ENCODE measurements at regions not wholly inside any gene's neighbourhood (a gene's known extent, or its start where the extent isn't known, plus 50 kb on each side); places are given as distances from the start of the nearest gene placed in this dataset.

GRCh38 chr11:134666273-134667174 is 254.5 kb upstream of the B3GAT1 start:
- TF ChIP-seq RARB (CRISPR knock-in tag; IDR thresholded peaks at IDR 0.05) (no peak), ARNTL (CRISPR knock-in tag; IDR thresholded peaks at IDR 0.05; ENCODE audit: borderline replicate concordance, low read depth) (no peak), ZFP30 (CRISPR knock-in tag; IDR thresholded peaks at IDR 0.05) (no peak), CREB5 (CRISPR knock-in tag; IDR thresholded peaks at IDR 0.05; ENCODE audit: low read depth) (no peak), ZFP3 (CRISPR knock-in tag; IDR thresholded peaks at IDR 0.05) (no peak), TCF4 (CRISPR knock-in tag; IDR thresholded peaks at IDR 0.05; ENCODE audit: borderline replicate concordance) (no peak), ISL1 (CRISPR knock-in tag; IDR thresholded peaks at IDR 0.05) (no peak), ZC3H10 (CRISPR knock-in tag; IDR thresholded peaks at IDR 0.05) (no peak), PPARA (CRISPR knock-in tag; IDR thresholded peaks at IDR 0.05; ENCODE audit: borderline replicate concordance) (no peak), ZNF565 (CRISPR knock-in tag; conservative IDR thresholded peaks at IDR 0.05; ENCODE audit: low read depth) (no peak), CSRNP3 (CRISPR knock-in tag; IDR thresholded peaks at IDR 0.05) (no peak), OSR1 (CRISPR knock-in tag; IDR thresholded peaks at IDR 0.05) (no peak), TOX (CRISPR knock-in tag; IDR thresholded peaks at IDR 0.05; ENCODE audit: borderline replicate concordance) (no peak)
- TF ChIP-seq, protein P1, sequence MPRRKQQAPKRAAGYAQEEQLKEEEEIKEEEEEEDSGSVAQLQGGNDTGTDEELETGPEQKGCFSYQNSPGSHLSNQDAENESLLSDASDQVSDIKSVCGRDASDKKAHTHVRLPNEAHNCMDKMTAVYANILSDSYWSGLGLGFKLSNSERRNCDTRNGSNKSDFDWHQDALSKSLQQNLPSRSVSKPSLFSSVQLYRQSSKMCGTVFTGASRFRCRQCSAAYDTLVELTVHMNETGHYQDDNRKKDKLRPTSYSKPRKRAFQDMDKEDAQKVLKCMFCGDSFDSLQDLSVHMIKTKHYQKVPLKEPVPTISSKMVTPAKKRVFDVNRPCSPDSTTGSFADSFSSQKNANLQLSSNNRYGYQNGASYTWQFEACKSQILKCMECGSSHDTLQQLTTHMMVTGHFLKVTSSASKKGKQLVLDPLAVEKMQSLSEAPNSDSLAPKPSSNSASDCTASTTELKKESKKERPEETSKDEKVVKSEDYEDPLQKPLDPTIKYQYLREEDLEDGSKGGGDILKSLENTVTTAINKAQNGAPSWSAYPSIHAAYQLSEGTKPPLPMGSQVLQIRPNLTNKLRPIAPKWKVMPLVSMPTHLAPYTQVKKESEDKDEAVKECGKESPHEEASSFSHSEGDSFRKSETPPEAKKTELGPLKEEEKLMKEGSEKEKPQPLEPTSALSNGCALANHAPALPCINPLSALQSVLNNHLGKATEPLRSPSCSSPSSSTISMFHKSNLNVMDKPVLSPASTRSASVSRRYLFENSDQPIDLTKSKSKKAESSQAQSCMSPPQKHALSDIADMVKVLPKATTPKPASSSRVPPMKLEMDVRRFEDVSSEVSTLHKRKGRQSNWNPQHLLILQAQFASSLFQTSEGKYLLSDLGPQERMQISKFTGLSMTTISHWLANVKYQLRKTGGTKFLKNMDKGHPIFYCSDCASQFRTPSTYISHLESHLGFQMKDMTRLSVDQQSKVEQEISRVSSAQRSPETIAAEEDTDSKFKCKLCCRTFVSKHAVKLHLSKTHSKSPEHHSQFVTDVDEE (CRISPR knock-in tag; IDR thresholded peaks at IDR 0.05) = no peak
